Suprapubic skin (tissue), 4 donors: ENCODE measurements at regions not wholly inside any gene's neighbourhood (a gene's known extent, or its start where the extent isn't known, plus 50 kb on each side); places are given as distances from the start of the nearest gene placed in this dataset.

Source experiments
- CTCF ChIP-seq, 2 donors: fragments of 200-600 bp in 1 of 2; fragments of 450-650 bp in 1 of 2; sonication (generic) in 1 of 2; IDR thresholded peaks; one replicate each; pipeline ENCODE4 v1.5.1; 2016 to 2019; ENCODE audit warnings: antibody characterized with exemption in 2 of 2, mild to moderate bottlenecking in 1 of 2, moderate library complexity in 1 of 2
- EP300 ChIP-seq: sonication (generic); formaldehyde crosslinking; IDR thresholded peaks from one replicate; pipeline ENCODE4 v1.6.1; 2017; ENCODE audit warnings: antibody characterized with exemption
- POLR2A ChIP-seq, 2 donors: fragments of 450-650 bp; IDR thresholded peaks; one replicate each; pipeline ENCODE4 v1.6.1; 2017; ENCODE audit warnings: antibody characterized with exemption in 2 of 2, mild to moderate bottlenecking in 2 of 2, moderate library complexity in 2 of 2
- POLR2AphosphoS5 ChIP-seq, 3 donors: sonication (generic); formaldehyde crosslinking; IDR thresholded peaks; one replicate each; pipeline ENCODE4 v1.6.1; 2017; ENCODE audit warnings: antibody characterized with exemption in 3 of 3

- TF ChIP-seq CTCF (IDR thresholded peaks at IDR 0.05) (no peak), POLR2A (IDR thresholded peaks at IDR 0.05) (no peak), EP300 (no peak), POLR2AphosphoS5 (IDR thresholded peaks at IDR 0.05) (no peak)
Measured at GRCh38 chr13:32938907-32939306, 77.3 kb upstream of the KL start.
